ENCODE measurements at regions not wholly inside any gene's neighbourhood (a gene's known extent, or its start where the extent isn't known, plus 50 kb on each side); places are given as distances from the start of the nearest gene placed in this dataset.

- no peak for FAIRE-seq
- DNase-seq (ENCODE audit: low spot score), result no peak
Measured at GRCh38 chr10:130740915-130741750, 570.4 kb downstream of the TCERG1L start.

- FAIRE-seq (no peak), DNase-seq (ENCODE audit: low spot score) (no peak)
Measured at GRCh38 chr10:130741901-130742855, 569.3 kb downstream of the TCERG1L start.

- no peak for FAIRE-seq
Measured at GRCh38 chr10:130742941-130743675, 568.4 kb downstream of the TCERG1L start.

GRCh38 chr10:130743751-130744271 lies 567.7 kb downstream of the TCERG1L start:
- DNase-seq (ENCODE audit: low spot score) (no peak), FAIRE-seq (no peak)

More at GRCh38 chr10:130742941-130743675, 568.4 kb downstream of the TCERG1L start:
- DNase-seq (ENCODE audit: low spot score), result no peak

- FAIRE-seq, result no peak
Measured at GRCh38 chr10:130744631-130745030, 566.9 kb downstream of the TCERG1L start.

GRCh38 chr10:130745251-130745650 lies 566.3 kb downstream of the TCERG1L start:
- FAIRE-seq (no peak), DNase-seq (ENCODE audit: low spot score) (no peak)

More at GRCh38 chr10:130744631-130745030, 566.9 kb downstream of the TCERG1L start:
- no peak for DNase-seq (ENCODE audit: low spot score)

GRCh38 chr10:130745821-130746220 lies 565.7 kb downstream of the TCERG1L start:
- FAIRE-seq, result no peak
- no peak for DNase-seq (ENCODE audit: low spot score)

GRCh38 chr10:130746311-130746710 lies 565.2 kb downstream of the TCERG1L start:
- DNase-seq (ENCODE audit: low spot score) (no peak), FAIRE-seq (no peak)

- DNase-seq (ENCODE audit: low spot score) (no peak), FAIRE-seq (no peak)
Measured at GRCh38 chr10:130747356-130747755, 564.2 kb downstream of the TCERG1L start.

GRCh38 chr10:130747946-130748345 lies 563.6 kb downstream of the TCERG1L start:
- no peak for FAIRE-seq
- DNase-seq (ENCODE audit: low spot score), result no peak

GRCh38 chr10:130748409-130749057 lies 563.0 kb downstream of the TCERG1L start:
- DNase-seq (ENCODE audit: low spot score) (no peak), FAIRE-seq (no peak)

GRCh38 chr10:130749911-130750310 lies 561.6 kb downstream of the TCERG1L start:
- DNase-seq (ENCODE audit: low spot score), result no peak
- FAIRE-seq, result no peak

- no peak for DNase-seq (ENCODE audit: low spot score)
- FAIRE-seq, result no peak
Measured at GRCh38 chr10:130750441-130750840, 561.1 kb downstream of the TCERG1L start.

GRCh38 chr10:130751106-130751840 lies 560.2 kb downstream of the TCERG1L start:
- DNase-seq (ENCODE audit: low spot score) (no peak), FAIRE-seq (no peak)

- FAIRE-seq, result no peak
- no peak for DNase-seq (ENCODE audit: low spot score)
Measured at GRCh38 chr10:130751851-130752250, 559.7 kb downstream of the TCERG1L start.

- no peak for FAIRE-seq
Measured at GRCh38 chr10:130756651-130757050, 554.9 kb downstream of the TCERG1L start.

GRCh38 chr10:130757271-130757670 lies 554.2 kb downstream of the TCERG1L start:
- DNase-seq (ENCODE audit: low spot score), result no peak
- FAIRE-seq, result no peak

More at GRCh38 chr10:130756651-130757050, 554.9 kb downstream of the TCERG1L start:
- DNase-seq (ENCODE audit: low spot score), result no peak

- no peak for FAIRE-seq
- DNase-seq (ENCODE audit: low spot score), result no peak
Measured at GRCh38 chr10:130757821-130758489, 553.6 kb downstream of the TCERG1L start.

- FAIRE-seq (no peak), DNase-seq (ENCODE audit: low spot score) (no peak)
Measured at GRCh38 chr10:130758529-130758928, 553.0 kb downstream of the TCERG1L start.
